Pancreas (tissue), 10 donors: ENCODE measurements at regions not wholly inside any gene's neighbourhood (a gene's known extent, or its start where the extent isn't known, plus 50 kb on each side); places are given as distances from the start of the nearest gene placed in this dataset.
"Not testable (repeated sequence)": the region's sequence is repeated elsewhere in the genome, so short reads cannot be mapped to it uniquely, and the experiment has no call there.

Source experiments
- ATAC-seq, 4 donors: fragments of 200-7000 bp; cut with Tn5 transposase; one replicate each; pipeline versions ENCODE4 v1.8.0 to v1.9.1; 2020; ENCODE audit warnings: mild to moderate bottlenecking in 4 of 4, moderate library complexity in 4 of 4
- DNase-seq, 6 donors: peaks; one replicate each; pipeline ENCODE4 v3.0.0-alpha.2; 2020
- FAIRE-seq: peaks from 2 replicates; lab custom pipeline; 2012; peaks lifted over from hg19 to GRCh38; lab: Jason Lieb, UNC
- H3K27ac ChIP-seq, 4 donors: fragments of 200-600 bp; sonication (generic); 1 replicate in 3 of 4; 2 replicates in 1 of 4; pipeline versions ENCODE4 v1.5.0 to v1.8.0; 2020
- H3K27me3 ChIP-seq, 4 donors: fragments of 200-600 bp; one replicate each; pipeline ENCODE4 v1.8.0; 2021
- H3K36me3 ChIP-seq, 3 donors: fragments of 200-600 bp; sonication (generic) in 1 of 3; one replicate each; pipeline versions ENCODE4 v1.5.0 to v1.8.0; 2020 to 2021
- H3K4me1 ChIP-seq, 3 donors: fragments of 200-600 bp; one replicate each; pipeline ENCODE4 v1.8.0; 2021
- H3K4me3 ChIP-seq, 4 donors: fragments of 200-600 bp; sonication (generic) in 2 of 4; one replicate each; pipeline versions ENCODE4 v1.5.0 to v1.8.0; 2020 to 2021
- H3K9me3 ChIP-seq, 4 donors: fragments of 200-600 bp; one replicate each; pipeline ENCODE4 v1.8.0; 2021
- CTCF ChIP-seq, 4 donors: fragments of 200-600 bp; sonication (generic) in 3 of 4; IDR thresholded peaks; one replicate each; pipeline versions ENCODE4 v1.5.0 to v1.8.0; 2021; ENCODE audit warnings: antibody characterized with exemption in 4 of 4
- WGBS, 2 donors: extraction: QIAGEN DNeasy Blood & Tissue Kit; methylation state at CpG; one replicate each; pipeline ENCODE4 v1.1.7; 2013; 5-methylcytosine and 5-hydroxymethylcytosine counted together
- intact Hi-C, 3 donors: fragments of 100-400 bp; cut with DNase I; formaldehyde crosslinking; loops; one replicate each; pipeline versions ENCODE4 v1.11.1 to v1.14.2; 2022
- donor health status: healthy with polysubstance abuse.
- donor health status: DM: no; HTN: no; CAD: no; lungs with moderate emphysema.
- donor health status: DM: no; HTN: no; CAD: no.
- donor health status: control.
- donor health status: control.
- donor health status: Bipolar disorder and iron deficiency.
- donor health status: DM: yes; HTN: yes; CAD: no.
- donor health status: DM: no; HTN: no; CAD: no.
- donor health status: DM: no; HTN: no; CAD: no.
- donor health status: DM: yes; HTN: yes; CAD: no.

DNA sequence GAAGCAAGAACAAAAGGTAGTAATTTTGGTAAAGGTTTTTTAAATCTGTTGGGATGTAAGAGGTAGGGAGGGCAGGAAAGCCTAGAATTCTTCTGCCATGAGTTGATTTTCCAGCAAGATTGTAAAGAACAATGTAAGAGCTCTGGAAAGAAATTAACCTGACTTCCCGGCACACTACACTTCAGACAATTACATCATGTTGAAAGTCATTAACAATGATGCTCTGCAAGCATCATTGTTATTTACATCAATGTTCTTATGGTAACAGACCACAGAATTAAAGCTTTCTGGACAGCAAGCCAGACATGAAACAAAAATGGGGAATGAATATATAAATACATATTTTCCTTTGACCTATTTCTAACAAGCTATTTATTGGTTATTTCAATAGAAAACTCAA lies 342.2 kb downstream of the CEP170 start:
- H3K27me3 ChIP-seq, intact Hi-C loops, DNase-seq, H3K4me3 ChIP-seq, H3K27ac ChIP-seq, H3K36me3 ChIP-seq, ATAC-seq, H3K4me1 ChIP-seq, H3K9me3 ChIP-seq, FAIRE-seq: not testable (repeated sequence)
- WGBS, 2 donors: 77 to 92% methylated on average over 1 of the region's 1 CpG

DNA sequence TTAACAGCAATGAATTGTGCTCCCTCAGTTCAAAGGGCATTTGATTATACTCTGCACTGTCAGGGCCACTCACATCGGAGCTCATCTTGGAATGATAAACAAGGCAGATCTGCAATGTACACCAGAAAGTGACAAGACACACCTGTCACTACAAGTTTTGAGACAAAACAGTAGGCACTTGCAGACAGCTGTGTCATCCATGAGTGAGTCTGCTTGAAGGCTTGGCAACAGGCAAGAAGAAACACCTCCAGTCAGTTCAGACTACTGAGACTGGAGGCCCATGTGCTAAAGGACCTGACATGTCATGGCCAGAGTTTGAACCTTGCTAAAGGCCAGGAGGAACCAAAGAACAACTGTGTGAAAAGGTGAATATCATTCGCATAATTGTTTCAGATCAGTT lies 354.5 kb downstream of the CEP170 start:
- H3K36me3 ChIP-seq, intact Hi-C loops, DNase-seq, H3K4me1 ChIP-seq, H3K4me3 ChIP-seq, H3K27me3 ChIP-seq, H3K9me3 ChIP-seq, H3K27ac ChIP-seq, ATAC-seq, FAIRE-seq: not testable (repeated sequence)
- WGBS, 2 donors: 46 to 60% methylated on average over 2 of the region's 2 CpGs

- 2 to 4% methylated on average over 26 to 42 of the region's 42 CpGs for WGBS, 2 donors
- DNase-seq: peak in 3 of 6 donors; percentile 21 to 58 (median 54)
- no peak overlapping the region for H3K27ac ChIP-seq
- no peaks in the 10 kb centered on the region for H3K36me3 ChIP-seq
- TF ChIP-seq CTCF (IDR thresholded peaks at IDR 0.05): no peak
- intact Hi-C loops: no loop called here
- no peaks in the 10 kb centered on the region for H3K4me1 ChIP-seq
- H3K4me3 ChIP-seq: no peak overlapping the region
- ATAC-seq: peak in 2 of 4 donors; percentile 55 to 76
- FAIRE-seq: no peak
- H3K27me3 ChIP-seq: no peaks in the 10 kb centered on the region
- no peaks in the 10 kb centered on the region for H3K9me3 ChIP-seq
Observed at GRCh38 chr1:242890192-242890741, 364.8 kb downstream of the CEP170 start.

GRCh38 chr1:242886137-242886536 lies 361.6 kb upstream of the PLD5 start:
- H3K27me3 ChIP-seq: no peaks in the 10 kb centered on the region
- TF ChIP-seq CTCF (IDR thresholded peaks at IDR 0.05): no peak
- FAIRE-seq (no peak), DNase-seq (no peak), ATAC-seq (no peak)
- no peaks in the 10 kb centered on the region for H3K36me3 ChIP-seq
- no peak overlapping the region for H3K4me3 ChIP-seq
- WGBS, 2 donors: 8 to 17% methylated on average over 2 of the region's 2 CpGs
- H3K9me3 ChIP-seq: no peaks in the 10 kb centered on the region
- H3K27ac ChIP-seq: no peak overlapping the region
- intact Hi-C loops: no loop called here
- no peaks in the 10 kb centered on the region for H3K4me1 ChIP-seq

GRCh38 chr1:242880022-242880421 lies 355.5 kb upstream of the PLD5 start:
- H3K4me3 ChIP-seq, H3K36me3 ChIP-seq, FAIRE-seq, H3K9me3 ChIP-seq, H3K27ac ChIP-seq, ATAC-seq, H3K27me3 ChIP-seq, DNase-seq, intact Hi-C loops, H3K4me1 ChIP-seq: not testable (repeated sequence)
- WGBS, 2 donors: 73 to 89% methylated on average over 5 of the region's 5 CpGs

DNA sequence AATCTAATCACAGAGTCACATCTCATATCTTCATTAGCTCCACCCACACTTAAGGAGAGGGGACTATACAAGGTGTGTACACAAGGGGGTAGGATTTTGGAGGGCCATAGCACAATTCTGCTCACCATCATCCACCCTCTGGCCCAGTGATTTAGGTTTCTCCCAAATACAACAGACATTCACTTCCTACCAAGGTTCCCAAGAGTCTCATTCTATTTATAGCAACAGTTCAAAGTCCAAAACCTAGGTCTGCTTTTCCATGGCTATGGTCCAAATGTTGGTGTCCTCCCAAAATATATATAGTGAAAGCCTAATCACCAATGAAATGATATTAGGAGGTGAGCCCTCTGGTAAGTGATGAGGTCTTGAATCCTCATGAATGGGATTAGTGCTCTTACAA lies 353.2 kb upstream of the PLD5 start:
- ATAC-seq (no peak), DNase-seq (no peak), FAIRE-seq (no peak)
- no peak overlapping the region for H3K4me3 ChIP-seq
- no peaks in the 10 kb centered on the region for H3K9me3 ChIP-seq
- no peaks in the 10 kb centered on the region for H3K36me3 ChIP-seq
- no peak for TF ChIP-seq CTCF (IDR thresholded peaks at IDR 0.05)
- no peaks in the 10 kb centered on the region for H3K4me1 ChIP-seq
- no peaks in the 10 kb centered on the region for H3K27me3 ChIP-seq
- no peak overlapping the region for H3K27ac ChIP-seq
- intact Hi-C loops: no loop called here
